Tibial nerve (tissue), 4 donors: ENCODE measurements at regions not wholly inside any gene's neighbourhood (a gene's known extent, or its start where the extent isn't known, plus 50 kb on each side); places are given as distances from the start of the nearest gene placed in this dataset.

Experiments
- CTCF ChIP-seq, 5 experiments: fragments of 200-600 bp in 3 of 5; fragments of 450-650 bp in 2 of 5; sonication (generic) in 3 of 5; IDR thresholded peaks; one replicate each; pipeline ENCODE4 v1.5.1; 2016 to 2019; ENCODE audit warnings: antibody characterized with exemption in 5 of 5, mild to moderate bottlenecking in 3 of 5, moderate library complexity in 2 of 5
- EP300 ChIP-seq, 2 donors: sonication (generic); formaldehyde crosslinking; IDR thresholded peaks; one replicate each; pipeline ENCODE4 v1.6.1; 2017; ENCODE audit warnings: antibody characterized with exemption in 2 of 2, mild to moderate bottlenecking in 1 of 2
- POLR2A ChIP-seq, 2 donors: fragments of 450-650 bp; IDR thresholded peaks; one replicate each; pipeline ENCODE4 v1.6.1; 2017; ENCODE audit warnings: antibody characterized with exemption in 2 of 2, mild to moderate bottlenecking in 2 of 2, moderate library complexity in 2 of 2

DNA sequence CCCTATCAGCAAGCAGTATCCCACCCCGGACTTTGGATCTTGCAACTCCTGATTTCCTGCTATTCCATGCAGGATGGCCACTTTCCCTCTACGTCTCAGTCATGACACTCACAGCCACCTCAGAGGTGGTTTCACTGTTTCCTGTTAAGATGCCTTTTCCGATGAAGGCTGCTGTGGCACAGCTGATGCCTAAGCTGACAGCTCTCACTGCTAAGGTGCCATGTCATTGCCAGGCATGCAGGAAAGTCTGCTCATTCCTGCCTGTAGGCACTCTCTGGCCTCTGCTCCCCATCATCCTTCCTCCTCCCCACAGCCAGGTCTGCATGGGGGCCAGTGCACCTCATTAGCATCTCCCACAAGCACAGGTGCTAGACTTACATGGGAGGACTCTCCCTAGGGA is 173.0 kb downstream of the CBLN1 start:
- TF ChIP-seq POLR2A (IDR thresholded peaks at IDR 0.05): no peak
- no peak for TF ChIP-seq CTCF (IDR thresholded peaks at IDR 0.05)
- no peak for TF ChIP-seq EP300 (IDR thresholded peaks at IDR 0.05)
